NCI-H2196 (cell line): ENCODE measurements at regions not wholly inside any gene's neighbourhood (a gene's known extent, or its start where the extent isn't known, plus 50 kb on each side); places are given as distances from the start of the nearest gene placed in this dataset.
A peak's percentile ranks its signal among the peaks of the same experiment; 100 is the strongest.
"Not testable (repeated sequence)": the region's sequence is repeated elsewhere in the genome, so short reads cannot be mapped to it uniquely, and the experiment has no call there.

ENCODE experiments used
- DNase-seq: peaks from one replicate; lab custom pipeline; 2025; ENCODE audit not compliant: unreplicated experiment; lab: John Stamatoyannopoulos, UW

GRCh38 chr5:34550247-34550646 is 105.9 kb upstream of the RAI14 start:
- no peak for DNase-seq

- DNase-seq = no peak
Measured at GRCh38 chr5:34550964-34551363, 105.2 kb upstream of the RAI14 start.

GRCh38 chr5:34551911-34552433 is 104.2 kb upstream of the RAI14 start:
- no peak for DNase-seq

GRCh38 chr5:34552686-34553085 is 103.4 kb upstream of the RAI14 start:
- DNase-seq = no peak

- DNase-seq = no peak
Measured at GRCh38 chr5:34553581-34553980, 102.5 kb upstream of the RAI14 start.

GRCh38 chr5:34554641-34555040 is 101.5 kb upstream of the RAI14 start:
- no peak for DNase-seq

- DNase-seq = peak; percentile 16
Measured at GRCh38 chr5:34555699-34556508, 100.2 kb upstream of the RAI14 start.

GRCh38 chr5:34556509-34556782 is 99.7 kb upstream of the RAI14 start:
- DNase-seq = no peak

GRCh38 chr5:34561581-34561980 is 94.5 kb upstream of the RAI14 start:
- not testable (repeated sequence) for DNase-seq

- DNase-seq = no peak
Measured at GRCh38 chr5:34562791-34563190, 93.3 kb upstream of the RAI14 start.

GRCh38 chr5:34563269-34563668 is 92.9 kb upstream of the RAI14 start:
- DNase-seq = no peak

GRCh38 chr5:34563931-34564709 is 92.0 kb upstream of the RAI14 start:
- DNase-seq = no peak

GRCh38 chr5:34564710-34565235 is 91.4 kb upstream of the RAI14 start:
- no peak for DNase-seq

GRCh38 chr5:34570143-34570542 is 86.0 kb upstream of the RAI14 start:
- DNase-seq = no peak

- DNase-seq = no peak
Measured at GRCh38 chr5:34570721-34571676, 85.1 kb upstream of the RAI14 start.

GRCh38 chr5:34571677-34572041 is 84.5 kb upstream of the RAI14 start:
- DNase-seq = no peak

- DNase-seq = no peak
Measured at GRCh38 chr5:34574936-34575467, 81.1 kb upstream of the RAI14 start.

- no peak for DNase-seq
Measured at GRCh38 chr5:34576891-34577666, 79.0 kb upstream of the RAI14 start.

GRCh38 chr5:34578962-34579361 is 77.2 kb upstream of the RAI14 start:
- DNase-seq = no peak

- DNase-seq = no peak
Measured at GRCh38 chr5:34580983-34581382, 75.1 kb upstream of the RAI14 start.
